ENCODE measurements at regions not wholly inside any gene's neighbourhood (a gene's known extent, or its start where the extent isn't known, plus 50 kb on each side); places are given as distances from the start of the nearest gene placed in this dataset.
"Not testable (repeated sequence)": the region's sequence is repeated elsewhere in the genome, so short reads cannot be mapped to it uniquely, and the experiment has no call there.

- CTCF ChIA-PET: no interaction called here
- intact Hi-C loops (cut with micrococcal nuclease; ENCODE audit: unreplicated experiment): no loop called here
- no TSS peak for BruUV-seq (replicated peaks)
Measured at GRCh38 chr4:117907646-117908045, 126.6 kb upstream of the NDST3 start.

GRCh38 chr4:117908306-117909207 lies 125.7 kb upstream of the NDST3 start:
- DNase-seq: no peak

More at GRCh38 chr4:117907646-117908045, 126.6 kb upstream of the NDST3 start:
- Histone ChIP-seq H3K4me3 (ENCODE audit: low read depth, low read length) (no peak overlapping the region), H3K9me3 (no peaks in the 10 kb centered on the region), H3K36me3 (ENCODE audit: control insufficient read depth, insufficient read depth, low read length) (no peaks in the 10 kb centered on the region), H3K27me3 (replicated peaks; ENCODE audit: control insufficient read depth, insufficient read depth, low read length) (no peaks in the 10 kb centered on the region), H3K4me1 (no peaks in the 10 kb centered on the region)
- H3K4me3 Mint-ChIP-seq (ENCODE audit: unreplicated experiment): no peak overlapping the region
- TF ChIP-seq CTCF (IDR thresholded peaks at IDR 0.05; ENCODE audit: insufficient read depth in 1 of 2, low read depth in 1 of 2, low read length in 1 of 2, severe bottlenecking in 1 of 2, unreplicated experiment in 1 of 2): no peak
- no peaks in the 10 kb centered on the region for H3K9me3 Mint-ChIP-seq (ENCODE audit: unreplicated experiment)
- no peaks in the 10 kb centered on the region for H3K36me3 Mint-ChIP-seq (ENCODE audit: insufficient read depth, unreplicated experiment)
- H3K27me3 Mint-ChIP-seq (ENCODE audit: insufficient read depth, unreplicated experiment): peaks cover 3% of the 10 kb centered on the region
- POLR2A ChIA-PET: no interaction called here
- no peak overlapping the region for H3K27ac Mint-ChIP-seq (ENCODE audit: unreplicated experiment)
- no peak for DNase-seq
- no peaks in the 10 kb centered on the region for H3K4me1 Mint-ChIP-seq (ENCODE audit: low read depth, unreplicated experiment)

GRCh38 chr4:117916728-117917127 lies 117.6 kb upstream of the NDST3 start:
- Histone ChIP-seq H3K4me3 (ENCODE audit: low read depth, low read length) (no peak overlapping the region), H3K36me3 (ENCODE audit: control insufficient read depth, insufficient read depth, low read length) (no peaks in the 10 kb centered on the region), H3K4me1 (no peaks in the 10 kb centered on the region), H3K9me3 (no peaks in the 10 kb centered on the region), H3K27me3 (replicated peaks; ENCODE audit: control insufficient read depth, insufficient read depth, low read length) (no peaks in the 10 kb centered on the region)
- H3K27ac Mint-ChIP-seq (ENCODE audit: unreplicated experiment): no peak overlapping the region
- H3K9me3 Mint-ChIP-seq (ENCODE audit: unreplicated experiment): no peaks in the 10 kb centered on the region
- no peak for DNase-seq
- no peak overlapping the region for H3K4me3 Mint-ChIP-seq (ENCODE audit: unreplicated experiment)
- H3K27me3 Mint-ChIP-seq (ENCODE audit: insufficient read depth, unreplicated experiment): peaks cover 8% of the 10 kb centered on the region
- H3K36me3 Mint-ChIP-seq (ENCODE audit: insufficient read depth, unreplicated experiment): peaks cover 6% of the 10 kb centered on the region
- TF ChIP-seq CTCF (IDR thresholded peaks at IDR 0.05; ENCODE audit: insufficient read depth in 1 of 2, low read depth in 1 of 2, low read length in 1 of 2, severe bottlenecking in 1 of 2, unreplicated experiment in 1 of 2): no peak
- no TSS peak for BruUV-seq (replicated peaks)
- ChIA-PET CTCF (no interaction called here), POLR2A (no interaction called here)
- no peaks in the 10 kb centered on the region for H3K4me1 Mint-ChIP-seq (ENCODE audit: low read depth, unreplicated experiment)
- intact Hi-C loops (cut with micrococcal nuclease; ENCODE audit: unreplicated experiment): no loop called here

More at GRCh38 chr4:117908306-117909207, 125.7 kb upstream of the NDST3 start:
- Histone ChIP-seq H3K27me3 (replicated peaks; ENCODE audit: control insufficient read depth, insufficient read depth, low read length) (no peaks in the 10 kb centered on the region), H3K9me3 (no peaks in the 10 kb centered on the region), H3K4me1 (no peaks in the 10 kb centered on the region), H3K4me3 (ENCODE audit: low read depth, low read length) (no peak overlapping the region), H3K36me3 (ENCODE audit: control insufficient read depth, insufficient read depth, low read length) (no peaks in the 10 kb centered on the region)
- ChIA-PET CTCF (no interaction called here), POLR2A (no interaction called here)
- no peak for TF ChIP-seq CTCF (IDR thresholded peaks at IDR 0.05; ENCODE audit: insufficient read depth in 1 of 2, low read depth in 1 of 2, low read length in 1 of 2, severe bottlenecking in 1 of 2, unreplicated experiment in 1 of 2)
- BruUV-seq (replicated peaks): no TSS peak
- intact Hi-C loops (cut with micrococcal nuclease; ENCODE audit: unreplicated experiment): no loop called here
- Mint-ChIP-seq H3K4me1 (ENCODE audit: low read depth, unreplicated experiment) (no peaks in the 10 kb centered on the region), H3K27me3 (ENCODE audit: insufficient read depth, unreplicated experiment) (peaks cover 8% of the 10 kb centered on the region), H3K4me3 (ENCODE audit: unreplicated experiment) (no peak overlapping the region), H3K27ac (ENCODE audit: unreplicated experiment) (no peak overlapping the region), H3K36me3 (ENCODE audit: insufficient read depth, unreplicated experiment) (peaks cover 3% of the 10 kb centered on the region), H3K9me3 (ENCODE audit: unreplicated experiment) (no peaks in the 10 kb centered on the region)

- H3K27me3 ChIP-seq (replicated peaks; ENCODE audit: control insufficient read depth, insufficient read depth, low read length); H3K9me3 Mint-ChIP-seq (ENCODE audit: unreplicated experiment); CTCF ChIA-PET; H3K36me3 Mint-ChIP-seq (ENCODE audit: insufficient read depth, unreplicated experiment); H3K4me1 Mint-ChIP-seq (ENCODE audit: low read depth, unreplicated experiment); H3K27me3 Mint-ChIP-seq (ENCODE audit: insufficient read depth, unreplicated experiment); H3K4me3 Mint-ChIP-seq (ENCODE audit: unreplicated experiment); H3K36me3 ChIP-seq (ENCODE audit: control insufficient read depth, insufficient read depth, low read length); H3K9me3 ChIP-seq; H3K27ac Mint-ChIP-seq (ENCODE audit: unreplicated experiment); H3K4me1 ChIP-seq; BruUV-seq (replicated peaks); H3K4me3 ChIP-seq (ENCODE audit: low read depth, low read length); DNase-seq; intact Hi-C loops (cut with micrococcal nuclease; ENCODE audit: unreplicated experiment); POLR2A ChIA-PET: not testable (repeated sequence)
Measured at GRCh38 chr4:117922311-117922710, 112.0 kb upstream of the NDST3 start.

GRCh38 chr4:117927823-117928222 lies 106.5 kb upstream of the NDST3 start:
- BruUV-seq (replicated peaks); H3K27me3 ChIP-seq (replicated peaks; ENCODE audit: control insufficient read depth, insufficient read depth, low read length); H3K36me3 Mint-ChIP-seq (ENCODE audit: insufficient read depth, unreplicated experiment); H3K9me3 ChIP-seq; intact Hi-C loops (cut with micrococcal nuclease; ENCODE audit: unreplicated experiment); CTCF ChIA-PET; H3K27ac Mint-ChIP-seq (ENCODE audit: unreplicated experiment); H3K27me3 Mint-ChIP-seq (ENCODE audit: insufficient read depth, unreplicated experiment); H3K4me1 Mint-ChIP-seq (ENCODE audit: low read depth, unreplicated experiment); DNase-seq; H3K4me3 Mint-ChIP-seq (ENCODE audit: unreplicated experiment); H3K4me3 ChIP-seq (ENCODE audit: low read depth, low read length); H3K4me1 ChIP-seq; H3K36me3 ChIP-seq (ENCODE audit: control insufficient read depth, insufficient read depth, low read length); H3K9me3 Mint-ChIP-seq (ENCODE audit: unreplicated experiment); POLR2A ChIA-PET: not testable (repeated sequence)
